ENCODE measurements at regions not wholly inside any gene's neighbourhood (a gene's known extent, or its start where the extent isn't known, plus 50 kb on each side); places are given as distances from the start of the nearest gene placed in this dataset.

- no peak for TF ChIP-seq REST (IDR thresholded peaks at IDR 0.05; ENCODE audit: unreplicated experiment)
- no peak for TF ChIP-seq STAT1 (IDR thresholded peaks at IDR 0.05; ENCODE audit: unreplicated experiment)
- TF ChIP-seq POLR2AphosphoS5 (IDR thresholded peaks at IDR 0.05; ENCODE audit: low read depth), result no peak
- peak; percentile 89 for TF ChIP-seq CREB1 (CRISPR knock-in tag; IDR thresholded peaks at IDR 0.05; ENCODE audit: low read depth)
- TF ChIP-seq CTCF (conservative IDR thresholded peaks at IDR 0.05; ENCODE audit: low read depth in 2 of 2), result no peak
- TF ChIP-seq, protein P1, sequence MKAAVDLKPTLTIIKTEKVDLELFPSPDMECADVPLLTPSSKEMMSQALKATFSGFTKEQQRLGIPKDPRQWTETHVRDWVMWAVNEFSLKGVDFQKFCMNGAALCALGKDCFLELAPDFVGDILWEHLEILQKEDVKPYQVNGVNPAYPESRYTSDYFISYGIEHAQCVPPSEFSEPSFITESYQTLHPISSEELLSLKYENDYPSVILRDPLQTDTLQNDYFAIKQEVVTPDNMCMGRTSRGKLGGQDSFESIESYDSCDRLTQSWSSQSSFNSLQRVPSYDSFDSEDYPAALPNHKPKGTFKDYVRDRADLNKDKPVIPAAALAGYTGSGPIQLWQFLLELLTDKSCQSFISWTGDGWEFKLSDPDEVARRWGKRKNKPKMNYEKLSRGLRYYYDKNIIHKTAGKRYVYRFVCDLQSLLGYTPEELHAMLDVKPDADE (IDR thresholded peaks at IDR 0.05), result no peak
- no peak for TF ChIP-seq EZH2 (IDR thresholded peaks at IDR 0.05; ENCODE audit: low read depth, unreplicated experiment)
- no peak for TF ChIP-seq EZH2phosphoT487 (IDR thresholded peaks at IDR 0.05; ENCODE audit: unreplicated experiment)
- TF ChIP-seq NANOG (IDR thresholded peaks at IDR 0.05; ENCODE audit: borderline replicate concordance), result no peak
These were observed 521.1 kb downstream of the TFAP2B start for GRCh38 chr6:51339728-51340127.
